IMR-90 (cell line): ENCODE measurements at regions not wholly inside any gene's neighbourhood (a gene's known extent, or its start where the extent isn't known, plus 50 kb on each side); places are given as distances from the start of the nearest gene placed in this dataset.

Experiments
- ATAC-seq: fragments of 200-7000 bp; cut with Tn5 transposase; 2 replicates; pipeline ENCODE4 v1.9.1; 2020; ENCODE audit warnings: low read depth, mild to moderate bottlenecking, moderate library complexity
- BruUV-seq: library from RNA; stranded (reverse); fragments of 400-500 nt; replicated peaks from 2 replicates; lab custom pipeline; 2021; lab: Mats Ljungman, UMichigan
- CTCF ChIA-PET: fragments of 300-600 bp; formaldehyde crosslinking; extraction: SDS; loops from one replicate; lab custom pipeline; 2021; ENCODE audit warnings: antibody characterized with exemption; lab: Yijun Ruan, JAX
- POLR2A ChIA-PET: fragments of 300-600 bp; sonication (Branson Sonifier 250); formaldehyde crosslinking; loops from one replicate; lab custom pipeline; 2022; ENCODE audit warnings: antibody characterized with exemption; ENCODE audit not compliant: unreplicated experiment; lab: Charles Lee
- DNase-seq: peaks from one replicate; pipeline ENCODE4 v3.0.0; 2013
- H2AFZ ChIP-seq: replicated peaks from 2 replicates; pipeline ENCODE3; 2013; ENCODE audit warnings: low read length, mild to moderate bottlenecking; ENCODE audit not compliant: poor library complexity
- H2AK5ac ChIP-seq: 2 replicates; pipeline ENCODE4 v1.6.1; 2013; ENCODE audit warnings: low read depth, low read length, inconsistent platforms
- H2AK9ac ChIP-seq: replicated peaks from 2 replicates; pipeline ENCODE3; 2013; ENCODE audit warnings: mild to moderate bottlenecking, low read depth, low read length, moderate library complexity; ENCODE audit not compliant: poor library complexity
- H2BK120ac ChIP-seq: 2 replicates; pipeline ENCODE4 v1.6.1; 2013; ENCODE audit warnings: low read depth, low read length, inconsistent platforms
- H2BK15ac ChIP-seq: 3 replicates; pipeline ENCODE4 v1.6.1; 2013; ENCODE audit warnings: low read depth, low read length, inconsistent platforms
- H2BK20ac ChIP-seq: 2 replicates; pipeline ENCODE4 v1.6.1; 2013; ENCODE audit warnings: low read depth, mild to moderate bottlenecking, inconsistent platforms, low read length, moderate library complexity
- H2BK5ac ChIP-seq: 2 replicates; pipeline ENCODE4 v1.6.1; 2013; ENCODE audit warnings: mild to moderate bottlenecking, low read depth, low read length, inconsistent platforms; ENCODE audit not compliant: poor library complexity, severe bottlenecking
- H3K14ac ChIP-seq: replicated peaks from 2 replicates; pipeline ENCODE4 v1.6.1; 2013; ENCODE audit warnings: low read depth, low read length, inconsistent platforms
- H3K18ac ChIP-seq: 2 replicates; pipeline ENCODE4 v1.6.1; 2013; ENCODE audit warnings: low read depth, low read length, control low read depth
- H3K23ac ChIP-seq: 2 replicates; pipeline ENCODE4 v1.6.1; 2013; ENCODE audit warnings: low read depth, low read length, inconsistent platforms
- H3K27ac ChIP-seq: 2 replicates; pipeline ENCODE4 v1.5.1; 2013; ENCODE audit warnings: mild to moderate bottlenecking, control low read depth, low read length; ENCODE audit not compliant: insufficient read depth
- H3K27me3 ChIP-seq: 2 replicates; pipeline ENCODE4 v1.6.1; 2013; ENCODE audit warnings: low read length; ENCODE audit not compliant: control insufficient read depth, insufficient read depth
- H3K36me3 ChIP-seq: 2 replicates; pipeline ENCODE4 v1.6.1; 2013; ENCODE audit warnings: low read length, mixed read lengths; ENCODE audit not compliant: control insufficient read depth, insufficient read depth
- H3K4ac ChIP-seq: 2 replicates; pipeline ENCODE4 v1.6.1; 2013; ENCODE audit warnings: low read depth, low read length, inconsistent platforms
- H3K4me1 ChIP-seq: 2 replicates; pipeline ENCODE4 v1.6.1; 2013; ENCODE audit warnings: low read length, mixed read lengths; ENCODE audit not compliant: control insufficient read depth, insufficient read depth
- H3K4me2 ChIP-seq: 2 replicates; pipeline ENCODE4 v1.6.1; 2013; ENCODE audit warnings: low read depth, mild to moderate bottlenecking, control low read depth, low read length, moderate library complexity
- H3K4me3 ChIP-seq: 2 replicates; pipeline ENCODE4 v1.5.1; 2013; ENCODE audit warnings: low read depth, mild to moderate bottlenecking, control low read depth, low read length, moderate library complexity; ENCODE audit not compliant: insufficient read depth
- H3K56ac ChIP-seq: 2 replicates; pipeline ENCODE4 v1.6.1; 2013; ENCODE audit warnings: low read length, inconsistent platforms; ENCODE audit not compliant: insufficient read depth; ENCODE audit errors: extremely low read depth
- H3K79me1 ChIP-seq, 2 experiments: 2 replicates each; pipeline ENCODE4 v1.6.1; 2013; ENCODE audit warnings: low read length in 2 of 2, inconsistent platforms in 1 of 2, low read depth in 1 of 2
- H3K9ac ChIP-seq: 2 replicates; pipeline ENCODE4 v1.6.1; 2013; ENCODE audit warnings: low read depth, low read length, control low read depth
- H3K9me1 ChIP-seq: 2 replicates; pipeline ENCODE4 v1.6.1; 2013; ENCODE audit warnings: low read length, inconsistent platforms; ENCODE audit not compliant: insufficient read depth
- H3K9me3 ChIP-seq: 2 replicates; pipeline ENCODE4 v1.6.1; 2013; ENCODE audit warnings: low read length; ENCODE audit not compliant: control insufficient read depth, insufficient read depth
- H4K20me1 ChIP-seq: 2 replicates; pipeline ENCODE4 v1.6.1; 2013; ENCODE audit warnings: low read length, inconsistent platforms; ENCODE audit not compliant: insufficient read depth
- H4K5ac ChIP-seq: 2 replicates; pipeline ENCODE4 v1.6.1; 2013; ENCODE audit warnings: mild to moderate bottlenecking, low read depth, low read length, control low read depth
- H4K8ac ChIP-seq, 2 experiments: 2 replicates each; pipeline ENCODE4 v1.6.1; 2013; ENCODE audit warnings: low read depth in 2 of 2, low read length in 2 of 2, control low read depth in 1 of 2, inconsistent platforms in 1 of 2
- H4K91ac ChIP-seq: 2 replicates; pipeline ENCODE4 v1.6.1; 2013; ENCODE audit warnings: low read depth, low read length, inconsistent platforms; ENCODE audit not compliant: insufficient read depth
- BHLHE40 ChIP-seq: fragments of 150-350 bp; IDR thresholded peaks from 2 replicates; pipeline ENCODE4 v1.6.1; 2016; ENCODE audit warnings: mild to moderate bottlenecking, low read depth, low read length
- CEBPB ChIP-seq: IDR thresholded peaks from 2 replicates; pipeline ENCODE4 v1.6.1; 2012; ENCODE audit warnings: low read depth, low read length, improper control_type of control experiment
- CTCF ChIP-seq: conservative IDR thresholded peaks from 2 replicates; pipeline ENCODE4 v1.5.1; 2012; ENCODE audit warnings: mild to moderate bottlenecking, low read depth, low read length, improper control_type of control experiment
- FOS ChIP-seq: fragments of 150-350 bp; IDR thresholded peaks from 2 replicates; pipeline ENCODE4 v1.6.1; 2016; ENCODE audit warnings: low read depth, low read length
- MAZ ChIP-seq: IDR thresholded peaks from 2 replicates; pipeline ENCODE4 v1.6.1; 2012; ENCODE audit warnings: low read depth, mild to moderate bottlenecking, low read length, improper control_type of control experiment, moderate library complexity, borderline replicate concordance
- POLR2A ChIP-seq: IDR thresholded peaks from 2 replicates; pipeline ENCODE4 v1.6.1; 2012; ENCODE audit warnings: mild to moderate bottlenecking, low read depth, low read length
- RAD21 ChIP-seq: IDR thresholded peaks from 2 replicates; pipeline ENCODE4 v1.6.1; 2012; ENCODE audit warnings: low read length, improper control_type of control experiment
- RCOR1 ChIP-seq: IDR thresholded peaks from 2 replicates; pipeline ENCODE4 v1.6.1; 2012; ENCODE audit warnings: mild to moderate bottlenecking, low read length, improper control_type of control experiment; ENCODE audit not compliant: insufficient replicate concordance
- SMC3 ChIP-seq: fragments of 150-350 bp; IDR thresholded peaks from 2 replicates; pipeline ENCODE4 v1.6.1; 2016; ENCODE audit warnings: low read depth, mild to moderate bottlenecking, antibody characterized with exemption, low read length, moderate library complexity
- WGBS, 2 experiments: methylation state at CpG; one replicate each; pipeline versions ENCODE4 v1.1.5 to v1.1.7; 2013; ENCODE audit warnings: missing lambda C conversion rate in 2 of 2; ENCODE audit not compliant: insufficient read length in 1 of 2; ENCODE audit errors: extremely low coverage in 2 of 2; 5-methylcytosine and 5-hydroxymethylcytosine counted together
- dilution Hi-C: fragments of 300-500 bp; cut with HindIII; formaldehyde crosslinking; loops from one replicate; pipeline ENCODE4 v1.14.3; 2018; ENCODE audit warnings: low sequenced_read_pairs; ENCODE audit not compliant: unreplicated experiment
- in situ Hi-C: fragments of 300-500 bp; cut with MboI; formaldehyde crosslinking; loops from 3 replicates; pipeline ENCODE4 v1.14.3; 2019; ENCODE audit warnings: low sequenced_read_pairs, inconsistent platforms, mixed read lengths
- intact Hi-C: fragments of 100-400 bp; cut with micrococcal nuclease; formaldehyde crosslinking; loops from 2 replicates; pipeline ENCODE4 v1.10.0; 2022
- TF ChIP-seq, protein P1 (sequence below): fragments of 150-350 bp; IDR thresholded peaks from 2 replicates; pipeline ENCODE4 v1.6.1; 2017; ENCODE audit warnings: mild to moderate bottlenecking, antibody characterized with exemption, low read length, low read depth

GRCh38 chr18:78431606-78432005 lies 548.0 kb upstream of the SALL3 start:
- Histone ChIP-seq H3K14ac (no peak overlapping the region), H4K5ac (no peak overlapping the region), H3K9me3 (peaks cover 37% of the 10 kb centered on the region), H2BK20ac (no peak overlapping the region), H4K20me1 (no peaks in the 10 kb centered on the region), H3K4me2 (no peak overlapping the region), H3K4ac (no peak overlapping the region), H3K4me3 (no peak overlapping the region), H3K23ac (no peak overlapping the region), H2BK120ac (no peak overlapping the region), H2BK15ac (no peak overlapping the region), H2AK5ac (no peak overlapping the region), H3K9me1 (no peaks in the 10 kb centered on the region), H3K27me3 (no peaks in the 10 kb centered on the region), H4K8ac (no peak overlapping the region), H3K4me1 (no peaks in the 10 kb centered on the region), H2AK9ac (no peak overlapping the region), H2BK5ac (no peak overlapping the region), H4K91ac (no peak overlapping the region), H2AFZ (no peak overlapping the region), H3K27ac (no peak overlapping the region), H3K9ac (no peak overlapping the region), H3K18ac (no peak overlapping the region), H3K79me1 (no peaks in the 10 kb centered on the region), H3K36me3 (no peaks in the 10 kb centered on the region), H3K56ac (no peak overlapping the region)
- no CpG with 5 or more reads among the region's 13 CpGs for WGBS, 2 experiments
- dilution Hi-C loops (no loop called here), in situ Hi-C loops (no loop called here), intact Hi-C loops (no loop called here)
- TF ChIP-seq BHLHE40 = no peak
- no peak for TF ChIP-seq CEBPB
- TF ChIP-seq MAZ = no peak
- TF ChIP-seq CTCF = no peak
- no peak for TF ChIP-seq POLR2A
- TF ChIP-seq, protein P1, sequence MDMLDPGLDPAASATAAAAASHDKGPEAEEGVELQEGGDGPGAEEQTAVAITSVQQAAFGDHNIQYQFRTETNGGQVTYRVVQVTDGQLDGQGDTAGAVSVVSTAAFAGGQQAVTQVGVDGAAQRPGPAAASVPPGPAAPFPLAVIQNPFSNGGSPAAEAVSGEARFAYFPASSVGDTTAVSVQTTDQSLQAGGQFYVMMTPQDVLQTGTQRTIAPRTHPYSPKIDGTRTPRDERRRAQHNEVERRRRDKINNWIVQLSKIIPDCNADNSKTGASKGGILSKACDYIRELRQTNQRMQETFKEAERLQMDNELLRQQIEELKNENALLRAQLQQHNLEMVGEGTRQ = no peak
- no peak for TF ChIP-seq RCOR1
- no peak for TF ChIP-seq RAD21
- no peak for TF ChIP-seq SMC3
- TF ChIP-seq FOS = no peak
- no peak for DNase-seq
- BruUV-seq = no TSS peak
- ChIA-PET CTCF (no interaction called here), POLR2A (no interaction called here)
- no peak for ATAC-seq
